GM23338 (cell line): ENCODE measurements at regions not wholly inside any gene's neighbourhood (a gene's known extent, or its start where the extent isn't known, plus 50 kb on each side); places are given as distances from the start of the nearest gene placed in this dataset.

Source experiments
- CREB1 ChIP-seq: fragments of 250-450 bp; sonication (Bioruptor Pico); IDR thresholded peaks from 2 replicates; pipeline ENCODE4 v1.5.0; 2020; ENCODE audit warnings: low read depth, mild to moderate bottlenecking, moderate library complexity
- CTCF ChIP-seq, 2 experiments: fragments of 200-600 bp in 1 of 2; sonication (generic) in 1 of 2; conservative IDR thresholded peaks; 2 replicates each; pipeline versions ENCODE4 v1.5.1 to v1.6.1; 2016 to 2017; ENCODE audit warnings: antibody characterized with exemption in 2 of 2, low read depth in 2 of 2, mild to moderate bottlenecking in 2 of 2, moderate library complexity in 1 of 2
- EZH2 ChIP-seq: fragments of 200-600 bp; sonication (generic); IDR thresholded peaks from one replicate; pipeline ENCODE4 v1.8.0; 2017; ENCODE audit warnings: antibody characterized with exemption, mild to moderate bottlenecking, low read depth; ENCODE audit not compliant: unreplicated experiment
- EZH2phosphoT487 ChIP-seq: fragments of 200-600 bp; sonication (generic); IDR thresholded peaks from one replicate; pipeline ENCODE4 v1.8.1; 2018; ENCODE audit warnings: antibody characterized with exemption; ENCODE audit not compliant: unreplicated experiment
- NANOG ChIP-seq: IDR thresholded peaks from 2 replicates; pipeline ENCODE4 v1.6.1; 2016; ENCODE audit warnings: antibody characterized with exemption, borderline replicate concordance
- POLR2AphosphoS5 ChIP-seq: IDR thresholded peaks from 2 replicates; pipeline ENCODE4 v1.6.1; 2016; ENCODE audit warnings: antibody characterized with exemption, low read depth
- REST ChIP-seq: IDR thresholded peaks from one replicate; pipeline ENCODE4 v1.6.1; 2018; ENCODE audit warnings: antibody characterized with exemption; ENCODE audit not compliant: unreplicated experiment

DNA sequence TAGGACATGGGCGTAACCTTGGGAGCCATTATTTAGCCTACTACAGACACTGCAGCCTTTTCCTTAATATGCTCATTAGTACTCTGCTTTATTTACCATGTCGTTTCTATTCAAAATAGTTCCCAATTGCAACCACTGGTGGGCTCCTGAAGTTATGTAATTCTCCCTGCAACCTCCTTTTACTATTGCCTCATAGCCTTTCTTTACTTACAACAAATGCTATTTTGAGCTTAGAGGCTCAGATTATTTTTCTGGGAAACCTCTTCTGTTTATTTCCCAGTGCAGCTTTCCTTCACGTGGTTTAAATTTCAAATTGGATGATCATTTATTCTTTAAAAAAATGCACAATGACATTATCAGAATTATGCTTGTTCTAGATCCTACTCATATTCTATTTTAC is 492.3 kb upstream of the TMEFF2 start:
- TF ChIP-seq CTCF (conservative IDR thresholded peaks at IDR 0.05; ENCODE audit: low read depth in 2 of 2), result no peak
- no peak for TF ChIP-seq POLR2AphosphoS5
- no peak for TF ChIP-seq EZH2
- TF ChIP-seq NANOG, result no peak
- TF ChIP-seq EZH2phosphoT487, result no peak
- no peak for TF ChIP-seq REST
- no peak for TF ChIP-seq CREB1
